Left lung (tissue), 4 donors: ENCODE measurements at regions not wholly inside any gene's neighbourhood (a gene's known extent, or its start where the extent isn't known, plus 50 kb on each side); places are given as distances from the start of the nearest gene placed in this dataset.
"Not testable (repeated sequence)": the region's sequence is repeated elsewhere in the genome, so short reads cannot be mapped to it uniquely, and the experiment has no call there.

Experiments used
- ATAC-seq: fragments of 200-7000 bp; cut with Tn5 transposase; one replicate; pipeline ENCODE4 v1.9.1; 2020; ENCODE audit warnings: moderate library complexity
- DNase-seq, 4 donors: peaks; one replicate each; pipeline ENCODE4 v3.0.0-alpha.2; 2013 to 2020
- H3K27ac ChIP-seq, 2 donors: fragments of 200-600 bp; sonication (generic) in 1 of 2; one replicate each; pipeline versions ENCODE4 v1.5.0 to v1.8.0; 2020 to 2021
- H3K27me3 ChIP-seq, 2 donors: fragments of 200-600 bp; sonication (generic) in 1 of 2; one replicate each; pipeline versions ENCODE4 v1.5.0 to v1.8.0; 2020 to 2021
- H3K36me3 ChIP-seq, 2 donors: fragments of 200-600 bp; sonication (generic) in 1 of 2; one replicate each; pipeline versions ENCODE4 v1.5.0 to v1.8.0; 2020 to 2021
- H3K4me1 ChIP-seq, 2 donors: fragments of 200-600 bp; one replicate each; pipeline ENCODE4 v1.8.0; 2021
- H3K4me3 ChIP-seq, 2 donors: fragments of 200-600 bp; sonication (generic) in 1 of 2; one replicate each; pipeline versions ENCODE4 v1.5.0 to v1.8.0; 2020 to 2021; ENCODE audit warnings: mild to moderate bottlenecking in 1 of 2
- H3K9me3 ChIP-seq, 2 donors: fragments of 200-600 bp; sonication (generic) in 1 of 2; one replicate each; pipeline versions ENCODE4 v1.5.0 to v1.8.0; 2020 to 2021
- intact Hi-C, 2 donors: fragments of 100-400 bp; cut with DNase I; formaldehyde crosslinking; loops; one replicate each; pipeline versions ENCODE4 v1.11.2 to v1.14.2; 2022
- TF ChIP-seq, protein P1 (sequence below), 2 donors: fragments of 200-600 bp; sonication (generic) in 1 of 2; IDR thresholded peaks; one replicate each; pipeline versions ENCODE4 v1.5.0 to v1.8.0; 2021; ENCODE audit warnings: antibody characterized with exemption in 2 of 2
- donor health status: DM: no; HTN: yes; CAD: no.
- donor health status: DM: no; HTN: no; CAD: no.

DNA sequence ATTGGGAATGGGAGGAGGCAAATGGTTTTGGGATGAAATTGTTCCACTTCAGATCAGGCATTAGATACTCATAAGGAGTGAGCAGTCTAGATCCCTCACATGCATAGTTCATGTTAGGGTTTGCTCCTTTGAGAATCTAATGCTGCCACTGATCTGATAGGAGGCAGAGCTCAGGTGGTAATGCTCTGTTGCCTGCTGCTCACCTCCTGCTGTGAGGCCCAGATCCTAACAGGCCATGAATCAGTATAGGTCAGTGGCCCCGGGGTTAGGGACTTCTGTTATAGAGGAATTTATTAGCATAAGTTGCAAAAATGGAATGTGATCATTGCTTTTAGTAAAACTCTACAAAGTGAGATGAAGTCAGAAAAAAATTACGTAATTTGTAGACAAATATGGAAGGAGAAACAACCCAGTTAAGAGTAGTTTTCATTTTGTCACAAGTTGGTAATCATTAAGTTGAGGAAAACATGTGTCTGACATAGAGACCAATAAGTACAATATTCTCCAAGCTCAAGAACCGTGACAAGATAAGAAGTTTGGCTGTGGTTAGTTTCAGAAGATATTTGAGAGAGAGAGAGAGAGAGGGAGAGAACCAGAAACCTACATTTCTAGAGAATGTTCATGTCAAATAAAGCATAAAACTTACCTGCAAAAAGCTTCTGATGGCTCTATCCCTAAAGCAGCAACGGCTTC is 689.7 kb upstream of the PRMT6 start:
- H3K27ac ChIP-seq = no peak overlapping the region
- no peaks in the 10 kb centered on the region for H3K4me1 ChIP-seq
- TF ChIP-seq, protein P1, sequence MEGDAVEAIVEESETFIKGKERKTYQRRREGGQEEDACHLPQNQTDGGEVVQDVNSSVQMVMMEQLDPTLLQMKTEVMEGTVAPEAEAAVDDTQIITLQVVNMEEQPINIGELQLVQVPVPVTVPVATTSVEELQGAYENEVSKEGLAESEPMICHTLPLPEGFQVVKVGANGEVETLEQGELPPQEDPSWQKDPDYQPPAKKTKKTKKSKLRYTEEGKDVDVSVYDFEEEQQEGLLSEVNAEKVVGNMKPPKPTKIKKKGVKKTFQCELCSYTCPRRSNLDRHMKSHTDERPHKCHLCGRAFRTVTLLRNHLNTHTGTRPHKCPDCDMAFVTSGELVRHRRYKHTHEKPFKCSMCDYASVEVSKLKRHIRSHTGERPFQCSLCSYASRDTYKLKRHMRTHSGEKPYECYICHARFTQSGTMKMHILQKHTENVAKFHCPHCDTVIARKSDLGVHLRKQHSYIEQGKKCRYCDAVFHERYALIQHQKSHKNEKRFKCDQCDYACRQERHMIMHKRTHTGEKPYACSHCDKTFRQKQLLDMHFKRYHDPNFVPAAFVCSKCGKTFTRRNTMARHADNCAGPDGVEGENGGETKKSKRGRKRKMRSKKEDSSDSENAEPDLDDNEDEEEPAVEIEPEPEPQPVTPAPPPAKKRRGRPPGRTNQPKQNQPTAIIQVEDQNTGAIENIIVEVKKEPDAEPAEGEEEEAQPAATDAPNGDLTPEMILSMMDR (IDR thresholded peaks at IDR 0.05) = no peak
- intact Hi-C loops = no loop called here
- no peaks in the 10 kb centered on the region for H3K27me3 ChIP-seq
- ATAC-seq (no peak), DNase-seq (no peak)
- H3K4me3 ChIP-seq = no peak overlapping the region
- H3K36me3 ChIP-seq = no peaks in the 10 kb centered on the region
- H3K9me3 ChIP-seq = peaks cover 0 to 8% of the 10 kb centered on the region in 2 donors

DNA sequence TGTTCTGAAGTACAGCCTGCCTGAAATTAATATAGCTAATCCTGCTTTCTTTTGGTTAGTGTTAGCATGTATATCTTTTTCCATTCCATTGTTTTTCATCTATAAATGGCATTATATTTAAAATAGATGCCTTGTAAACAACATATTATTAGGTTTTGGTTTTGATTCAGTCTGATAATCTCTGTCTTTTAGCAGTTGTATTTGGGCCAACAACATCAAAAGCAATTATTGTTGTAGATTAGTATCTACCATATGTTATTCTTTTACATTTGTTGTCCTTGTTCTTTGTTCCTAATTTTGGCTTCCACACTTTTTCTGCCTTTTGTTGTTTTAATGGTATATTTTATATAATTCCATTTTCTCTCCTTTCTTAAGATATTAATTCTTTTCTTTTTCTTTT is 678.2 kb upstream of the PRMT6 start:
- Histone ChIP-seq H3K36me3 (no peaks in the 10 kb centered on the region), H3K4me3 (no peak overlapping the region)
- TF ChIP-seq, protein P1 (IDR thresholded peaks at IDR 0.05) = no peak

DNA sequence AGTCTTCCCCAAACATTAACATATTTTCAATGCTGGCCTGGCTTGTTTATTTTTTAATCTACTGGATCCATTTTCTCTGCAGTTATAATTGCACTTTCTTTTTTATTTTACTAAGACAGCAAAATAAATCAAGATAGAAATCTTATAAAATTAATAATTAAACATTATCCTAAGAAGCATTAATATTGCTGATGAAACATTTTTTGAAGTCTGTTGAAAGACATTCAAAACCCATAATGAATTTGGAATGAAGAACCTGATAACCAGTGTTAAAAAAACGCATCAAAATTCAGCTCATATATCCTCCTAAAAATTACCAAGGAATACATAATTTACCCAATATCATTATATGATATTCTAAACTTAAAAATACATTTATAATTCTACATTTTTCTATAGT is 675.7 kb upstream of the PRMT6 start:
- Histone ChIP-seq H3K27me3 (no peaks in the 10 kb centered on the region), H3K9me3 (no peaks in the 10 kb centered on the region), H3K4me3 (no peak overlapping the region), H3K4me1 (no peaks in the 10 kb centered on the region), H3K36me3 (no peaks in the 10 kb centered on the region), H3K27ac (no peak overlapping the region)
- ATAC-seq (no peak), DNase-seq (no peak)
- intact Hi-C loops = no loop called here
- TF ChIP-seq, protein P1 (IDR thresholded peaks at IDR 0.05) = no peak

More for the DNA sequence above, 678.2 kb upstream of the PRMT6 start:
- DNase-seq (no peak), ATAC-seq (no peak)
- Histone ChIP-seq H3K4me1 (no peaks in the 10 kb centered on the region), H3K27ac (no peak overlapping the region), H3K27me3 (no peaks in the 10 kb centered on the region), H3K9me3 (peaks cover 0 to 8% of the 10 kb centered on the region in 2 donors)
- intact Hi-C loops = no loop called here

DNA sequence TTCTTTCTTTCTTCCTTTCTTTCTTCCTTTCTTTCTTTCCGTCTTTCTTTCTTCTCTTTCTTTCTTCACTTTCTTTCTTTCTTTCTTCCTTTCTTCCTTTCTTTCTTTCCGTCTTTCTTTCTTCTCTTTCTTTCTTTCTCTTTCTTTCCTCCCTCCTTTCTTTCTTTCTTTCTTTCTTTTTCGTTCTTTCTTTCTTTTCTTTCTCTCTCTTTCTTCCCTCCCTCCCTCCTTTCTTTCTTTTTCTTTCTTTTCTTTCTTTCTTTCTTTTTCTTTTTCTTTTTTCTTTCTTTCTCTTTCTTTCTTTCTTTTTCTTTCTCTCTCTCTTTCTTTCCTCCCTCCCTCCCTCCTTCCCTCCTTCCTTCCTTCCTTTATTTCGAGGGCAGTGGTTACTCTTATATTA is 667.3 kb upstream of the PRMT6 start:
- intact Hi-C loops = not testable (repeated sequence)

DNA sequence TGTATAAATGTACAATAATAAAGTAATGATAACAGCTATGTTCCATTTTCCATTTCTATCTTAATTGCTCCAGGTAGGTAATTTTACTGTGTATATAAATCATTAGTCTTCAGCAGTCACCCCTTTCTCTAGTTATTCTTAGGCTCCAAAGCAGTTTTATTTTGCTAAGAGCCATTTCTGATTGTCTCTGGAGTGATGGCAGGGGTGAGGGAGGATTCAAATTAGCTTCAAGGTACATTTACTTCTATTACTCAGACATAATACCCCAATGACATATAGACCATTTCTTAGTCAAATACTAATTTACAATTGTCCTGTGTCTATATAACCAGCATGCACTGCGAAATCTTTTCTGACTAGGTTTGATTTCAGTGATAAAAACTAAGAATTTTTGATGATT is 663.4 kb upstream of the PRMT6 start:
- Histone ChIP-seq H3K27me3 (no peaks in the 10 kb centered on the region), H3K4me3 (no peak overlapping the region), H3K27ac (no peak overlapping the region), H3K36me3 (no peaks in the 10 kb centered on the region), H3K9me3 (no peaks in the 10 kb centered on the region), H3K4me1 (no peaks in the 10 kb centered on the region)
- TF ChIP-seq, protein P1 (IDR thresholded peaks at IDR 0.05) = no peak
- ATAC-seq = no peak
- DNase-seq = no peak
- intact Hi-C loops = no loop called here

More for the DNA sequence above, 667.3 kb upstream of the PRMT6 start:
- H3K4me3 ChIP-seq, ATAC-seq, H3K4me1 ChIP-seq, DNase-seq, H3K27me3 ChIP-seq, H3K9me3 ChIP-seq, H3K27ac ChIP-seq, H3K36me3 ChIP-seq: not testable (repeated sequence)

DNA sequence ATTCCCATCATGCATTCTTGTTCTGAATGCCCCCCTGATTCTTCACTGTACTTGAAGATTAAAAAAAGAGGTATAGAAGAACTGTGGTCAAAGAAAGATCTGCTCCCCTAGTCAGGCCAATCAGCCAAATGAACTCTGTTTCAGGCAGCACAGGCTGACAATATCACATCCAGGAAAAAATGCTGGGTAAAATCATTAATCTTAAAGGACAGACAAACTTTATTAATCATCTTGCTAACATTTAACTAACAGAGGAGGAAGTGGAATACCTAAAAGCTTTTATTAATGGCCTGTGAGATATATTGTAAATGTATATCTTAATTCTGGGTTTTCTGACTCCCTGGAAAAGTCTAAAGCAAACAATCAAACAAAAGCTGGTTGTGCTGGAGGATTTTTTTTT is 660.5 kb upstream of the PRMT6 start:
- DNase-seq (no peak), ATAC-seq (no peak)
- Histone ChIP-seq H3K27me3 (no peaks in the 10 kb centered on the region), H3K9me3 (no peaks in the 10 kb centered on the region), H3K4me3 (no peak overlapping the region), H3K4me1 (no peaks in the 10 kb centered on the region), H3K27ac (no peak overlapping the region), H3K36me3 (no peaks in the 10 kb centered on the region)
- TF ChIP-seq, protein P1 (IDR thresholded peaks at IDR 0.05) = no peak
- intact Hi-C loops = no loop called here
